Activated naive CD8-positive, alpha-beta T cell treated with anti-CD3 and anti-CD28 coated beads, Interleukin-2, amount 50 U/mL, for 16 hours (primary cell): ENCODE measurements at regions not wholly inside any gene's neighbourhood (a gene's known extent, or its start where the extent isn't known, plus 50 kb on each side); places are given as distances from the start of the nearest gene placed in this dataset.
"Not testable (repeated sequence)": the region's sequence is repeated elsewhere in the genome, so short reads cannot be mapped to it uniquely, and the experiment has no call there.

Experiments used
- DNase-seq: peaks from one replicate; pipeline ENCODE4 v3.0.0-alpha.2; 2020; ENCODE audit warnings: low read depth, low spot score

- DNase-seq: no peak
Measured at GRCh38 chr1:148357037-148357436, 126.1 kb downstream of the PPIAL4G start.

DNA sequence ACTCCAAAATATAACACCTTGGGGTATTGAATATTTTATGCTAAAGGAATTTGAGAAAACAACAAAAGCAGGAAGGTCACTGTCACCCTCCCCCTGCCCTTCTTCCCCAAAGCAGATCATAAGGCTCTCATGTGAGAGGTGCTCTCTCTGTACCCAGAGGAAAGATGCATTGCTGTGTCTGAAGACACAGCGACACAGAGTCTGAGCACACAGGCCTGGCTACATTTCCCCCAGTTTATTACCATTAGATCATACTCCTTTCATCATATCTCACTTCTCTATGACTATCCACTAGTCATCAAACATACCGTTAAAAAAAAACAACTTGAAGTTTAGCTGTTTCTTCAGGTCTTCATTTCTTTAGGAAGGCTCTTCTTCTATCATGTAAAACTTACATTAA lies 127.1 kb downstream of the PPIAL4G start:
- no peak for DNase-seq

GRCh38 chr1:148354913-148355308 lies 128.2 kb downstream of the PPIAL4G start:
- DNase-seq: no peak

DNA sequence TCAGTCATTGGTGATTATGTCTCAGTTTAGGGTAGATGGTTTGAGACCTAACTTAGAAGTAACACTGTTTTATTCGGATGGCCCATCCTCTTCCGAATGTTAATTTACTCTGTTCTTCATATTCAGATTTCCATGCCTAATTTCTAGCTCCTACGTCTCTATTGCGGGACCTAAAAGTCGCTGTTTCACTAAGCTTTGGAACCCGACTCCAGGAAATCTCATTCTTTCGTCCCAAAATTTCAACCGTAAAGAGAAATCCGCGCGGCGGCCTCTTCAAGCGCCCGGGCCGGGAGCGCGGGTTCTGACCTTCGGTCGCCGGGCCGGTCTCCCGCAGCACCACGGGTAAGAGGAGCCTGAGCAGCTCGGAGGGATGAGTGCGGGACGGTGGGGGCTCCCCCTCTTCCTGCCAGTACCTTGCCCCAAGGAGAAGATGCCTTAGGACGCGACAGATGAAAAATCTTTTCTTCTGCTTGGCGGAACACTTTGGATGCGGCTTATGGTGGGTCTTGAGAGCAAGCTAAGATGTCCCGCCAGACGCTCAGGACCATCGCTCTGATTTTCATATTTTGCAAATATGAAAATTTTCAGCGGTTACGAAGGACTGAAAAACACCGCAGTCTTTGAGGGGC lies 128.7 kb downstream of the PPIAL4G start:
- no peak for DNase-seq

- no peak for DNase-seq
Measured at GRCh38 chr1:148353461-148354283, 129.4 kb downstream of the PPIAL4G start.

GRCh38 chr1:148352470-148353053 lies 130.5 kb downstream of the PPIAL4G start:
- DNase-seq: no peak

GRCh38 chr1:148347781-148348180 lies 135.3 kb downstream of the PPIAL4G start:
- DNase-seq: no peak

GRCh38 chr1:148345659-148346151 lies 137.4 kb downstream of the PPIAL4G start:
- DNase-seq: not testable (repeated sequence)

- not testable (repeated sequence) for DNase-seq
Measured at GRCh38 chr1:148344651-148345050, 138.5 kb downstream of the PPIAL4G start.

- DNase-seq: not testable (repeated sequence)
Measured at GRCh38 chr1:148341729-148342128, 141.4 kb downstream of the PPIAL4G start.

GRCh38 chr1:148336121-148336918 lies 146.8 kb downstream of the PPIAL4G start:
- DNase-seq: not testable (repeated sequence)

GRCh38 chr1:148334339-148335130 lies 148.6 kb downstream of the PPIAL4G start:
- DNase-seq: peak; percentile 58

DNA sequence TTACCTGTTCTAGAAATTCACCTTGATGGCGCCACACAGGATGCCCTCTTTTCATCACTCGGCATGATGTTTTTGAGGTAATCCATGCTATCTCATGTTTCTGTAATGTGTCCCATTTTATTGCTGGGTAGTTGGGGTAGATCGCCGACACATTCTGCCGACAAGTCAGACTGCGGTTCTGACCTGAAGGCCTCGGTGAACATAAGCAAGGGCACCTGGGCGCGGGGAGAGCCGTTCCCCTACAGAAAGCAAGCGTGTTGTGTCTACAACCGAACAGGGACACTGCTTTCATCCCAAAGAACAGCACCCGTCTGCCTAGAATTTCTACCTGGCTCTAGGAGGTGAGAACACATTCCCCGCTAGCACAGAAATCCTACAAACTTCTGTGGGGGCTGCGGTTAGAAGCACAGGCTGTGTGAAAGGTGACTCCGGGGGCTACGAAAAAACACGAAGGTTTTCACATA lies 149.2 kb downstream of the PPIAL4G start:
- no peak for DNase-seq

GRCh38 chr1:148328884-148329283 lies 154.2 kb downstream of the PPIAL4G start:
- DNase-seq: no peak

- not testable (repeated sequence) for DNase-seq
Measured at GRCh38 chr1:148325031-148325430, 158.1 kb downstream of the PPIAL4G start.

DNA sequence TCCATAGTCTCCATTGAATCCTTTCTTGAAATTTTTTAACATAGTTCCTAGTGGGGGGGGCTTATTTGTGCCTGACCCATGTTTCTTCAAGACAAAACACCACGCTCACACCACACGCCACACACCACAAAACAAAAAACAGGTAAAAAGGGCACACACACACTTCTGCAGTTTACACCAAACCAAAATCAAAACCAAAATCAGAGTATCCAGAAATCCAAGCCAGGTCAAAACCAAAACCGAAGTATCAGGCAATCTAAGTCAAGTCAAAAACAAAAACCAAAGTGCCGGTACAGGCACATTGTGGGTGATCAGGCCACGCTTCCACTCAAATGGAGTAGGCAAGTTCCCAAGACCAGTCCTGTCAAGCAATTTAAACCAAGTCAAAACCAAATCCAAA lies 158.6 kb downstream of the PPIAL4G start:
- not testable (repeated sequence) for DNase-seq

- DNase-seq: not testable (repeated sequence)
Measured at GRCh38 chr1:148320079-148320478, 163.0 kb downstream of the PPIAL4G start.

DNA sequence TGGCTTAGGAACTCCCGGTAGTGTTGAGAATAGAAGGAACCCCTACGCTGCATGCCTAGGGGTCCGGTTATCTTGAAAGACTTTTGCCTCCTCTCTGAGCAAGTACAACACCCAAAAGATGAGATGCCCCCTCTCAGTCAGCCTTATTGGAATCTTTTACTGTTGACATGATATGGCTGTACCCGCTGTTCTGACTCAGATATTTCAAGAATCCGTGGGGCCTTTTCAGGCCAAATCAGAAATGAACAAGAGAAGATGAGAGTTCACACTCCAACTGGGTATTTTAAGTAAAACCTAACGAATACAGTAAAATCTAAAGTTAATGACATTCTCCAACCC lies 164.2 kb downstream of the PPIAL4G start:
- DNase-seq: no peak

GRCh38 chr1:148318123-148318903 lies 164.8 kb downstream of the PPIAL4G start:
- DNase-seq: no peak
